Activated naive CD4-positive, alpha-beta T cell treated with anti-CD3 and anti-CD28 coated beads, Interleukin-2, amount 10 ng/mL, durations not matched to agents 7 days and 5 days (primary cell): ENCODE measurements at regions not wholly inside any gene's neighbourhood (a gene's known extent, or its start where the extent isn't known, plus 50 kb on each side); places are given as distances from the start of the nearest gene placed in this dataset.

Experiments used
- CTCF ChIA-PET: fragments of 350-600 bp; sonication (Branson Sonifier 250); formaldehyde crosslinking; loops from one replicate; lab custom pipeline; 2021; ENCODE audit warnings: antibody characterized with exemption; lab: Charles Lee
- DNase-seq: peaks from one replicate; pipeline ENCODE4 v3.0.0-alpha.2; 2020
- H3K27ac Mint-ChIP-seq: one replicate; pipeline ENCODE4 v1.8.0; 2021; ENCODE audit warnings: mild to moderate bottlenecking, moderate library complexity, mixed read lengths
- H3K27me3 Mint-ChIP-seq: one replicate; pipeline ENCODE4 v1.8.0; 2021; ENCODE audit warnings: mild to moderate bottlenecking, mixed read lengths
- H3K36me3 Mint-ChIP-seq: one replicate; pipeline ENCODE4 v1.8.0; 2021; ENCODE audit warnings: mixed read lengths
- H3K4me1 Mint-ChIP-seq: one replicate; pipeline ENCODE4 v1.8.0; 2021; ENCODE audit warnings: mixed read lengths
- H3K4me3 Mint-ChIP-seq: one replicate; pipeline ENCODE4 v1.8.0; 2021; ENCODE audit warnings: mild to moderate bottlenecking, moderate library complexity, mixed read lengths
- H3K9me3 Mint-ChIP-seq: one replicate; pipeline ENCODE4 v1.8.0; 2021; ENCODE audit warnings: mixed read lengths

DNA sequence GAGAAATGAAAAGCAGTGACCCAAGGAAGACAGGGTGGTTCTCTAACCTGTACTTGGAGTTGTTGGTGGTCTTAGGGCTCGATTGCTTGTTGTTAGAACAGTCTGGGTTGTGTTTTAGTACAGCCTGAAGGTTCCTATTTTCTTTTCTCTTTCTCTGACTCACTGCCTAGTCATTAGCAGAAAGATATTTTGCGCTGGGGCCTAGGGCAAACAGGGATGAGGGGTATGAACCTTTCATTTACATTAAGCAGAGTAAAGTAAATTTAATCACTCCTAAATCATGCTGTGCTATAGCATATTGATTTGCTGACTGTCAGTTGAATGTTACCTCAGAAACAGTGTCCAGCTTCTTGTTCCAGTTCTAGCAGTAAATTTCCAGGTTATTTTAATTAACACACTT lies 197.2 kb downstream of the RWDD3 start:
- no peaks in the 10 kb centered on the region for H3K9me3 Mint-ChIP-seq
- no peaks in the 10 kb centered on the region for H3K4me1 Mint-ChIP-seq
- no peaks in the 10 kb centered on the region for H3K36me3 Mint-ChIP-seq
- H3K27me3 Mint-ChIP-seq, result no peaks in the 10 kb centered on the region
- CTCF ChIA-PET, result no interaction called here
- H3K27ac Mint-ChIP-seq, result no peak overlapping the region
- no peak overlapping the region for H3K4me3 Mint-ChIP-seq
- no peak for DNase-seq

- no peaks in the 10 kb centered on the region for H3K27me3 Mint-ChIP-seq
- no peak overlapping the region for H3K4me3 Mint-ChIP-seq
- CTCF ChIA-PET, result no interaction called here
- no peaks in the 10 kb centered on the region for H3K36me3 Mint-ChIP-seq
- no peaks in the 10 kb centered on the region for H3K9me3 Mint-ChIP-seq
- H3K27ac Mint-ChIP-seq, result no peak overlapping the region
- DNase-seq, result no peak
- no peaks in the 10 kb centered on the region for H3K4me1 Mint-ChIP-seq
Observed at GRCh38 chr1:95435611-95436010, 201.6 kb downstream of the RWDD3 start.

- no peak overlapping the region for H3K27ac Mint-ChIP-seq
- H3K4me1 Mint-ChIP-seq, result no peaks in the 10 kb centered on the region
- DNase-seq, result no peak
- CTCF ChIA-PET, result no interaction called here
- H3K27me3 Mint-ChIP-seq, result no peaks in the 10 kb centered on the region
- no peaks in the 10 kb centered on the region for H3K36me3 Mint-ChIP-seq
- H3K9me3 Mint-ChIP-seq, result no peaks in the 10 kb centered on the region
- no peak overlapping the region for H3K4me3 Mint-ChIP-seq
Observed at GRCh38 chr1:95437011-95437410, 203.0 kb downstream of the RWDD3 start.

DNA sequence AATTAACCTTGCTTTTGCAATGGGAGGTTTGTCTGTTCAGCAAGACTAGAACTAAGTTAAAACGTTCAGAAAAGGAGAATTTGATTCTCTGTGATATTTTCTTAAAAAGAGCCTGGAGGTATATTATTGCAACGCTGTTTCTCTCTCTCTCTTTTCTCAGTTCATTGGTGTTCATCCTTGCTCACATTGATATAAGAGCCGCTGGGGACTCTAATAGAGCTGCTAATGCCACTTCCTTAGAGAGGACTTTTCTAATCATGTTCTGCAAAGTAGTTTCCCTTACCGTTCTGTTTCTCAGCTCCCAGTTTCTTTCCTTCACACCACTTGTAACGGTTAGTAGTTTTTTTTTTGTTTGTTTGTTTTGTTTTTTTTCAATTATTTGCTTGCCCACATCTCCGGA lies 203.8 kb downstream of the RWDD3 start:
- H3K9me3 Mint-ChIP-seq, result no peaks in the 10 kb centered on the region
- H3K4me3 Mint-ChIP-seq, result no peak overlapping the region
- H3K4me1 Mint-ChIP-seq, result no peaks in the 10 kb centered on the region
- CTCF ChIA-PET, result no interaction called here
- no peak for DNase-seq
- no peak overlapping the region for H3K27ac Mint-ChIP-seq
- H3K27me3 Mint-ChIP-seq, result no peaks in the 10 kb centered on the region
- no peaks in the 10 kb centered on the region for H3K36me3 Mint-ChIP-seq

DNA sequence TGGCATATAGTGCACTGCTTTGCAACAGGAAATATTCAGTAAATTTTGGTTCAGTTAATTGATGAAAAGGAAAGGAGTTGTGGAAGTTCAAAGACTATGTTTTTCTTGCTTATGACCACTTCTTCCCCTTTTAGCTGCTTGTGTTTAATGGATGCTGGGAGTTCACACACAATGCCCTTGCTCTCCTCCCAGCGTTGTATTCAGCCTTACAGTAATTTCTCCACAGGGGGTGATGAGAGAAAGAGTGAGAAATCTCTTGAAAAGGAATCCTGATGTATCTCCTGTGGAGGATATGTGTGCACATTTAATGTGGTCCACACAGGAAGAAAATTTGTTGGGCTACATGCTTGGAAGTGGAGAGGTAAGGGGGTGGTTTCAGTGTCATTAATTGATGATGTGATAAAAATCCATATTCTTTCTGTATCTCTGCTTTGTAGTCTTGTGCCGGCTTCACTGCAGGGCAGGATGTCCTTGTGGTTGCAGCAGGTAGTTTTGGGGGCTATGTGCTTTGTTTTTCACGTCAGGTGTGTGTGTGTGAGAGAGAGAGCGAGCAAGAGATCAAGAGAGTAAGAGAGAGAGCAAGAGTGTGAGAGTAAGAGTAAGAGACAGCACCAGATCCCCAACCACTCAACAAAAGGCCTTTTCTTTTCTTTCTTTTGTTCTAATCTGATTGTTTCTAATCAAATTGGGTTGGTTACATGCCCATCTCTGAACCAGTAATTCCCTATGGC lies 204.4 kb downstream of the RWDD3 start:
- H3K27me3 Mint-ChIP-seq, result no peaks in the 10 kb centered on the region
- H3K9me3 Mint-ChIP-seq, result no peaks in the 10 kb centered on the region
- H3K36me3 Mint-ChIP-seq, result no peaks in the 10 kb centered on the region
- no peak overlapping the region for H3K4me3 Mint-ChIP-seq
- no peaks in the 10 kb centered on the region for H3K4me1 Mint-ChIP-seq
- DNase-seq, result no peak
- CTCF ChIA-PET, result no interaction called here
- no peak overlapping the region for H3K27ac Mint-ChIP-seq

DNA sequence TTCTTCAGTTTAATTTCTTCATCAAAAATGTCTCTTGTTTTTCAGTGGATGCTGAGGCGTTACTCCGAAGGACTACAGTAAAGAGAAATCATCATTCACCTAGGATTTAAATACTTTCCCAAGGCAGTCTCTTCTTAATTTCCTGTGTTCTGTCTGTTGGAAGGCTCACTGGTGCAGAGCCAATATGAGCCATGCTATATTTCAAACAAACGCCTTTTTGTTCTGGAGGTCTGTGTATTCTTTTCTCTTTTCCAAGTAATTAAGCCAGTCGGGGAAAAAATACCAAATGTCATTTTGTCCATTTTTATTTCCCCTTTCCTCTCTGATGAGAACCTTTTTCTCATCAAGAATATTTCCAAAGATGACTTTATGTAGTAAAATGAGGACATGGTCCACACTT lies 206.5 kb downstream of the RWDD3 start:
- Mint-ChIP-seq H3K36me3 (no peaks in the 10 kb centered on the region), H3K4me1 (no peaks in the 10 kb centered on the region), H3K27ac (no peak overlapping the region), H3K4me3 (no peak overlapping the region), H3K27me3 (no peaks in the 10 kb centered on the region), H3K9me3 (no peaks in the 10 kb centered on the region)
- CTCF ChIA-PET, result no interaction called here
- no peak for DNase-seq

GRCh38 chr1:95449516-95449915 lies 215.5 kb downstream of the RWDD3 start:
- Mint-ChIP-seq H3K4me1 (no peaks in the 10 kb centered on the region), H3K4me3 (no peak overlapping the region), H3K36me3 (no peaks in the 10 kb centered on the region), H3K27ac (no peak overlapping the region), H3K9me3 (peaks cover 2% of the 10 kb centered on the region), H3K27me3 (no peaks in the 10 kb centered on the region)
- CTCF ChIA-PET, result no interaction called here
- no peak for DNase-seq

GRCh38 chr1:95451054-95451453 lies 217.0 kb downstream of the RWDD3 start:
- H3K36me3 Mint-ChIP-seq, result no peaks in the 10 kb centered on the region
- no peaks in the 10 kb centered on the region for H3K4me1 Mint-ChIP-seq
- peaks cover 2% of the 10 kb centered on the region for H3K9me3 Mint-ChIP-seq
- no peaks in the 10 kb centered on the region for H3K27me3 Mint-ChIP-seq
- DNase-seq, result no peak
- H3K27ac Mint-ChIP-seq, result no peak overlapping the region
- CTCF ChIA-PET, result no interaction called here
- no peak overlapping the region for H3K4me3 Mint-ChIP-seq

DNA sequence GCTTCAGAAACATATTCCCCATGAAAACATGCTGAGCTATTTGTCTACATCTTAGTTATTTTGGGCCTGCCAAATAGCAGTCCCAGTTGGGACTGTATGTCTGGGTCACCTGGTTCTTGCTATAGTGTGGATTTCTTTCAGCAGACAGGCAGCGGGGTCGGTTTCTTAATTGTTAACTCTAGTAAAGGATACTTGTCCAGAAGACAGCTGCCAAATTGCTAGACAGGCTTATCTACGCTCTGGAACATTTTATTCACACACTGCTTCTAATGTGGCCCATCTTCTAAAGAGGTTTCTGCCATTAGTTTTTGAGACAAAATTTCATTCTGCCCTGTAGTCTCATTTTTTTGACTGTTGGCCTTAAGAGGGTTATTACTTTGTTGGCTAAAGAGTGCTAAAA lies 217.9 kb downstream of the RWDD3 start:
- no peak for DNase-seq
- H3K27ac Mint-ChIP-seq, result no peak overlapping the region
- no peaks in the 10 kb centered on the region for H3K36me3 Mint-ChIP-seq
- H3K4me3 Mint-ChIP-seq, result no peak overlapping the region
- H3K9me3 Mint-ChIP-seq, result peaks cover 2% of the 10 kb centered on the region
- H3K4me1 Mint-ChIP-seq, result no peaks in the 10 kb centered on the region
- H3K27me3 Mint-ChIP-seq, result no peaks in the 10 kb centered on the region
- CTCF ChIA-PET, result no interaction called here

- Mint-ChIP-seq H3K9me3 (peaks cover 2% of the 10 kb centered on the region), H3K4me3 (no peak overlapping the region), H3K27ac (no peak overlapping the region), H3K27me3 (no peaks in the 10 kb centered on the region), H3K4me1 (no peaks in the 10 kb centered on the region), H3K36me3 (no peaks in the 10 kb centered on the region)
- CTCF ChIA-PET, result no interaction called here
- no peak for DNase-seq
Observed at GRCh38 chr1:95453053-95453452, 219.0 kb downstream of the RWDD3 start.

GRCh38 chr1:95467036-95467435 lies 233.0 kb downstream of the RWDD3 start:
- Mint-ChIP-seq H3K27ac (no peak overlapping the region), H3K4me3 (no peak overlapping the region)

DNA sequence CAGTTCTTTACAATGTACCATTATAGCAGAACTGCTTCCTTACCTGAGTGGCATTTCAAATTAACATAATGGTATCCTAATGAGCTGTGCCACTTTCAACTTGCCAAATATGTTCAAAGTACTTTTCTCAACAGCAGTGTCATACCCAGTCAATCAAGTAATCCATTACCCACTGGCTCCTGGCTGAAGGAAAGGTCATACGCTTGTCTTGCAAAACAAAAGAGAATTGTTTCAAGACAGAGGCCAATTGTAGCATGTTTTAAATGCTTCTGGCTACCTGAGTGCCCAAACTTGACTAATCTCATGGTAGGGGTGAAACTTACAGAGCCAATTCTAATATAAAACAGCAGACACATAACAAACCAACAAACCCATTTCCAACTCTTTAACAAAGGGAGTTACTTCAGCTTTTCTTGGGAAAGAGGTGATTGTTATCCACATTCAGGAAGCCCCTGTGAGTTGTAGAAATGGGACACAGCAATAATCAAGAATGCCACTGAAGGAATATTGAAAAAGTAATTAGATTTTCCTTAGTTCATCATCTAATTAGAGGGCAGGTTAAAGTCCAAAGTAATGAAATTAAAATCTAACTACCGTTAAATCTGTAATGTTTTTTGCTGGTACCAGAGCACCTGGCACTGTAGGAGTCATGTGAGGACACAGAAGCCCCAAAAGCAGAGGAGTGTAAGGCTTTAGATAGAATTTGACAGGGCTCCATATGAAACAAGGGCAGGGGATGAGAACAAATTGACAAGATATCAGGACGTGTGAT lies 241.9 kb downstream of the RWDD3 start:
- Mint-ChIP-seq H3K4me1 (no peaks in the 10 kb centered on the region), H3K36me3 (no peaks in the 10 kb centered on the region), H3K27ac (no peak overlapping the region), H3K4me3 (no peak overlapping the region), H3K9me3 (peaks cover 7% of the 10 kb centered on the region), H3K27me3 (no peaks in the 10 kb centered on the region)
- CTCF ChIA-PET, result no interaction called here
- no peak for DNase-seq

More at GRCh38 chr1:95467036-95467435, 233.0 kb downstream of the RWDD3 start:
- no peaks in the 10 kb centered on the region for H3K4me1 Mint-ChIP-seq
- no peaks in the 10 kb centered on the region for H3K36me3 Mint-ChIP-seq
- no peak for DNase-seq
- CTCF ChIA-PET, result no interaction called here
- no peaks in the 10 kb centered on the region for H3K27me3 Mint-ChIP-seq
- H3K9me3 Mint-ChIP-seq, result no peaks in the 10 kb centered on the region

DNA sequence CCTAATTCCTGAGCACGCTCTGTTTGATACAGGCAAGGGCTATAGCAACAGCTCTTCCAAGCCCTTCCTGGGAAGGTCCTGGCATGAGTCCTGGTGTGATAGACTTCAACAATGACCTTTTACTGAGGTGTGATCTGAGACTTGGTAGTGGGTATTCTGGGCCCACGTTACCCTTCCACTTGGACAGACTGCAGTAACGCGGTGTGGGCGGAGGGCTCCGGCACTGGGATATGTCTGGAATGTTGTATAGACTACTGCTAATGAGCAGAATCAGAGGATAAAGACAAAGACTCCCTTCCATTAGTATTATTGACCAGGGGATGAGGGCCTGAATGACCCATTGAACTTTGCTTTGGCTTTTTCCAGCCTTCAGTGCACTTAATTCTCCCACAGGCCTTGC lies 262.3 kb downstream of the RWDD3 start:
- no peaks in the 10 kb centered on the region for H3K36me3 Mint-ChIP-seq
- H3K9me3 Mint-ChIP-seq, result no peaks in the 10 kb centered on the region
- no peak overlapping the region for H3K4me3 Mint-ChIP-seq
- no peaks in the 10 kb centered on the region for H3K27me3 Mint-ChIP-seq
- DNase-seq, result no peak
- no peaks in the 10 kb centered on the region for H3K4me1 Mint-ChIP-seq
- no peak overlapping the region for H3K27ac Mint-ChIP-seq
- CTCF ChIA-PET, result interaction anchor here (1.0 kb wide), 1 partner anchor 26 kb away, joined by 3 read pairs; no protein-coding TSS in a partner anchor

DNA sequence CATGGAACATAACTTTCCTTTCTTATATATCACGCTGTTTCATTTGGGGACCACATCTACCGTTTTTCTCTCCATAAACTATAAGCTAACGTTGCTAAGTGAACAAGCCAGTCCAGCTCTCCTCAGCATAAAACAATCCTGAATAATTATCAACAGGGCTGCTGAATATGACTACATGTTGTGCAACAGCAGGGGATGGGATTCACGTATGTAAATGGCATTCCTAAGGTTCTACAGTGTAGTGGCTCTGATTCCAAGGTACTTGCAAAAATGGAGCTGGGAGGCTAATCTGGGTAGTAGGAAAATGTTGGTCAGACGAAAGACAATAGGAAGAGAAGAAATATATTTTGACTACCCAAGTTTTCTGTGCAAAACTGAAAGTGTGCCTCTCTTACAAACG lies 262.8 kb downstream of the RWDD3 start:
- Mint-ChIP-seq H3K36me3 (no peaks in the 10 kb centered on the region), H3K4me3 (no peak overlapping the region), H3K27me3 (no peaks in the 10 kb centered on the region), H3K4me1 (no peaks in the 10 kb centered on the region), H3K27ac (no peak overlapping the region), H3K9me3 (no peaks in the 10 kb centered on the region)
- DNase-seq, result no peak
- CTCF ChIA-PET, result interaction anchor here (1.0 kb wide), 1 partner anchor 25 kb away, joined by 3 read pairs; no protein-coding TSS in a partner anchor

DNA sequence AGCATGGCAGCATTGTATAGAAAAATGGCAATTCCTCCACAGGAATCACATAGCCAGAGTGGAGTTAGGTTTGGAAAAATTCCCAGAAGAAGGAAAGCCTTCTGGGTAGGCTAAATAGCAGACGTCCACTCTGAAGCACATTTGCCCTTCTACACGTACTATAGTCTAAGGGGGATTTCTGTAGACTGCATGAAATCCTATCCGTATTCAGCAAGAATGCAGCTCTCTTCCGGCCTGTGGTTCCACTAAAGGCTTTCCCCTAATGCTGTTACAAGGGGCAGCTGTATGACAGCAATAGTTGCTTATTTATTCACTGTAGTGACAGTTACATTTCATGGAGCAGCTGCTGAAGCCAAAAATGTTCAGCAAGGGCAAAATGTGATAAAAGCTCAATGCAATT lies 263.6 kb downstream of the RWDD3 start:
- Mint-ChIP-seq H3K9me3 (no peaks in the 10 kb centered on the region), H3K36me3 (no peaks in the 10 kb centered on the region), H3K27me3 (no peaks in the 10 kb centered on the region), H3K4me1 (no peaks in the 10 kb centered on the region), H3K4me3 (no peak overlapping the region), H3K27ac (no peak overlapping the region)
- CTCF ChIA-PET, result no interaction called here
- no peak for DNase-seq
